ENCODE measurements at regions not wholly inside any gene's neighbourhood (a gene's known extent, or its start where the extent isn't known, plus 50 kb on each side); places are given as distances from the start of the nearest gene placed in this dataset.
"Not testable (repeated sequence)": the region's sequence is repeated elsewhere in the genome, so short reads cannot be mapped to it uniquely, and the experiment has no call there.

- Histone ChIP-seq H3K27me3 (ENCODE audit: control insufficient read depth in 1 of 2, insufficient read depth in 2 of 2, low read length in 2 of 2) (peaks cover 6 to 8% of the 10 kb centered on the region in 2 donors), H3K36me3 (ENCODE audit: control insufficient read depth in 2 of 2, insufficient read depth in 2 of 2, low read length in 2 of 2) (no peaks in the 10 kb centered on the region), H3K4me1 (ENCODE audit: control insufficient read depth, insufficient read depth, low read length) (peaks cover 4% of the 10 kb centered on the region), H3K4me3 (ENCODE audit: low read length in 2 of 2) (peak overlapping the region in 1 of 2 donors; percentile 57), H3K9ac (ENCODE audit: low read length in 2 of 2) (no peak overlapping the region), H3K27ac (ENCODE audit: low read length) (no peak overlapping the region), H3K9me3 (ENCODE audit: control insufficient read depth in 2 of 2, low read length in 2 of 2) (no peaks in the 10 kb centered on the region)
Measured at GRCh38 chr4:1547856-1548826, 136.0 kb downstream of the FAM53A start.

- H3K4me3 ChIP-seq (ENCODE audit: low read length in 2 of 2) = no peak overlapping the region
- H3K36me3 ChIP-seq (ENCODE audit: control insufficient read depth in 2 of 2, insufficient read depth in 2 of 2, low read length in 2 of 2) = no peaks in the 10 kb centered on the region
- no peaks in the 10 kb centered on the region for H3K9me3 ChIP-seq (ENCODE audit: control insufficient read depth in 2 of 2, low read length in 2 of 2)
- H3K27me3 ChIP-seq (ENCODE audit: control insufficient read depth in 1 of 2, insufficient read depth in 2 of 2, low read length in 2 of 2) = peaks cover 6 to 8% of the 10 kb centered on the region in 2 donors
- no peak overlapping the region for H3K27ac ChIP-seq (ENCODE audit: low read length)
- peaks cover 4% of the 10 kb centered on the region for H3K4me1 ChIP-seq (ENCODE audit: control insufficient read depth, insufficient read depth, low read length)
- H3K9ac ChIP-seq (ENCODE audit: low read length in 2 of 2) = no peak overlapping the region
Measured at GRCh38 chr4:1547131-1547855, 136.8 kb downstream of the FAM53A start.

GRCh38 chr4:1544861-1545281, 138.6 kb upstream of the NKX1-1 start:
- H3K27ac ChIP-seq (ENCODE audit: low read length) = no peak overlapping the region

GRCh38 chr4:1544435-1544834, 138.2 kb upstream of the NKX1-1 start:
- not testable (repeated sequence) for H3K36me3 ChIP-seq (ENCODE audit: control insufficient read depth in 2 of 2, insufficient read depth in 2 of 2, low read length in 2 of 2); H3K9ac ChIP-seq (ENCODE audit: low read length in 2 of 2); H3K9me3 ChIP-seq (ENCODE audit: control insufficient read depth in 2 of 2, low read length in 2 of 2); H3K4me3 ChIP-seq (ENCODE audit: low read length in 2 of 2); H3K27ac ChIP-seq (ENCODE audit: low read length); H3K4me1 ChIP-seq (ENCODE audit: control insufficient read depth, insufficient read depth, low read length); H3K27me3 ChIP-seq (ENCODE audit: control insufficient read depth in 1 of 2, insufficient read depth in 2 of 2, low read length in 2 of 2)

More at GRCh38 chr4:1544861-1545281, 138.6 kb upstream of the NKX1-1 start:
- Histone ChIP-seq H3K9me3 (ENCODE audit: control insufficient read depth in 2 of 2, low read length in 2 of 2) (no peaks in the 10 kb centered on the region), H3K36me3 (ENCODE audit: control insufficient read depth in 2 of 2, insufficient read depth in 2 of 2, low read length in 2 of 2) (no peaks in the 10 kb centered on the region), H3K9ac (ENCODE audit: low read length in 2 of 2) (no peak overlapping the region), H3K27me3 (ENCODE audit: control insufficient read depth in 1 of 2, insufficient read depth in 2 of 2, low read length in 2 of 2) (peaks cover 2 to 3% of the 10 kb centered on the region in 2 donors), H3K4me1 (ENCODE audit: control insufficient read depth, insufficient read depth, low read length) (peaks cover 4% of the 10 kb centered on the region), H3K4me3 (ENCODE audit: low read length in 2 of 2) (no peak overlapping the region)

- Histone ChIP-seq H3K9me3 (ENCODE audit: control insufficient read depth in 2 of 2, low read length in 2 of 2) (no peaks in the 10 kb centered on the region), H3K4me1 (ENCODE audit: control insufficient read depth, insufficient read depth, low read length) (no peaks in the 10 kb centered on the region), H3K36me3 (ENCODE audit: control insufficient read depth in 2 of 2, insufficient read depth in 2 of 2, low read length in 2 of 2) (no peaks in the 10 kb centered on the region), H3K4me3 (ENCODE audit: low read length in 2 of 2) (no peak overlapping the region), H3K27me3 (ENCODE audit: control insufficient read depth in 1 of 2, insufficient read depth in 2 of 2, low read length in 2 of 2) (peaks cover 2 to 3% of the 10 kb centered on the region in 2 donors), H3K27ac (ENCODE audit: low read length) (no peak overlapping the region), H3K9ac (ENCODE audit: low read length in 2 of 2) (no peak overlapping the region)
Measured at GRCh38 chr4:1543976-1544375, 137.7 kb upstream of the NKX1-1 start.

- peaks cover 2 to 3% of the 10 kb centered on the region in 2 donors for H3K27me3 ChIP-seq (ENCODE audit: control insufficient read depth in 1 of 2, insufficient read depth in 2 of 2, low read length in 2 of 2)
- no peaks in the 10 kb centered on the region for H3K9me3 ChIP-seq (ENCODE audit: control insufficient read depth in 2 of 2, low read length in 2 of 2)
- no peaks in the 10 kb centered on the region for H3K4me1 ChIP-seq (ENCODE audit: control insufficient read depth, insufficient read depth, low read length)
- H3K4me3 ChIP-seq (ENCODE audit: low read length in 2 of 2) = no peak overlapping the region
- H3K27ac ChIP-seq (ENCODE audit: low read length) = no peak overlapping the region
- no peak overlapping the region for H3K9ac ChIP-seq (ENCODE audit: low read length in 2 of 2)
- no peaks in the 10 kb centered on the region for H3K36me3 ChIP-seq (ENCODE audit: control insufficient read depth in 2 of 2, insufficient read depth in 2 of 2, low read length in 2 of 2)
Measured at GRCh38 chr4:1543561-1543960, 137.3 kb upstream of the NKX1-1 start.

- H3K4me3 ChIP-seq (ENCODE audit: low read length in 2 of 2) = no peak overlapping the region
- H3K27me3 ChIP-seq (ENCODE audit: control insufficient read depth in 1 of 2, insufficient read depth in 2 of 2, low read length in 2 of 2) = peaks cover 2 to 3% of the 10 kb centered on the region in 2 donors
- no peaks in the 10 kb centered on the region for H3K36me3 ChIP-seq (ENCODE audit: control insufficient read depth in 2 of 2, insufficient read depth in 2 of 2, low read length in 2 of 2)
- H3K9me3 ChIP-seq (ENCODE audit: control insufficient read depth in 2 of 2, low read length in 2 of 2) = no peaks in the 10 kb centered on the region
- H3K9ac ChIP-seq (ENCODE audit: low read length in 2 of 2) = no peak overlapping the region
- no peaks in the 10 kb centered on the region for H3K4me1 ChIP-seq (ENCODE audit: control insufficient read depth, insufficient read depth, low read length)
- H3K27ac ChIP-seq (ENCODE audit: low read length) = no peak overlapping the region
Measured at GRCh38 chr4:1542516-1543320, 136.5 kb upstream of the NKX1-1 start.

GRCh38 chr4:1542226-1542490, 135.9 kb upstream of the NKX1-1 start:
- Histone ChIP-seq H3K27ac (ENCODE audit: low read length) (no peak overlapping the region), H3K4me3 (ENCODE audit: low read length in 2 of 2) (no peak overlapping the region), H3K9me3 (ENCODE audit: control insufficient read depth in 2 of 2, low read length in 2 of 2) (no peaks in the 10 kb centered on the region), H3K36me3 (ENCODE audit: control insufficient read depth in 2 of 2, insufficient read depth in 2 of 2, low read length in 2 of 2) (no peaks in the 10 kb centered on the region), H3K9ac (ENCODE audit: low read length in 2 of 2) (no peak overlapping the region), H3K27me3 (ENCODE audit: control insufficient read depth in 1 of 2, insufficient read depth in 2 of 2, low read length in 2 of 2) (peaks cover 3% of the 10 kb centered on the region in 2 donors), H3K4me1 (ENCODE audit: control insufficient read depth, insufficient read depth, low read length) (no peaks in the 10 kb centered on the region)

- H3K9me3 ChIP-seq (ENCODE audit: control insufficient read depth in 2 of 2, low read length in 2 of 2) = no peaks in the 10 kb centered on the region
- no peak overlapping the region for H3K4me3 ChIP-seq (ENCODE audit: low read length in 2 of 2)
- H3K4me1 ChIP-seq (ENCODE audit: control insufficient read depth, insufficient read depth, low read length) = no peaks in the 10 kb centered on the region
- no peaks in the 10 kb centered on the region for H3K36me3 ChIP-seq (ENCODE audit: control insufficient read depth in 2 of 2, insufficient read depth in 2 of 2, low read length in 2 of 2)
- H3K27me3 ChIP-seq (ENCODE audit: control insufficient read depth in 1 of 2, insufficient read depth in 2 of 2, low read length in 2 of 2) = peaks cover 3 to 6% of the 10 kb centered on the region in 2 donors
- no peak overlapping the region for H3K27ac ChIP-seq (ENCODE audit: low read length)
- no peak overlapping the region for H3K9ac ChIP-seq (ENCODE audit: low read length in 2 of 2)
Measured at GRCh38 chr4:1541449-1542225, 135.4 kb upstream of the NKX1-1 start.

Data from stomach smooth muscle (tissue), 2 donors.